ENCODE measurements at regions not wholly inside any gene's neighbourhood (a gene's known extent, or its start where the extent isn't known, plus 50 kb on each side); places are given as distances from the start of the nearest gene placed in this dataset.

DNA sequence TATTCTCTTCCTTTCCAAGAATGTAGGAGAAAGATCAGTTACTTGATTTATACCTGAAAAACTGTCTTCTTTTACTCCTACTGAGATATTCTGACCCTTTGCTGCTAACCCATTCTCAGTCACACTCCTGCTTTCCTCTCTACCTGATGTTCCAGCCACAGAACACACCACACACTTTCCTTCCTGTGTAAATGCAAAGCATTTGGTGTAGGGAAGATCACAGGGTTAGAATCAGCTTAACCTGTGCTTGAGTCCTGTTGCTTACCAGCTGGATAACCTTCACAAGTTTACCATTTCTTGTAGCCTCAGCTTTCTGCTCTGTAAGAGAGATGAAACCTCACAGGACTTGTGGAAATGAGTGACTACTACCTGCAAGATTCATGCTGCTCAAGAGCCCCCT lies 489.8 kb upstream of the GOLIM4 start:
- DNase-seq: no peak
- in situ Hi-C loops (cut with HindIII; ENCODE audit: low pct_ligation_motif_present, low pct_unique_long_range_greater_than_20kb, low sequenced_read_pairs): no loop called here

DNA sequence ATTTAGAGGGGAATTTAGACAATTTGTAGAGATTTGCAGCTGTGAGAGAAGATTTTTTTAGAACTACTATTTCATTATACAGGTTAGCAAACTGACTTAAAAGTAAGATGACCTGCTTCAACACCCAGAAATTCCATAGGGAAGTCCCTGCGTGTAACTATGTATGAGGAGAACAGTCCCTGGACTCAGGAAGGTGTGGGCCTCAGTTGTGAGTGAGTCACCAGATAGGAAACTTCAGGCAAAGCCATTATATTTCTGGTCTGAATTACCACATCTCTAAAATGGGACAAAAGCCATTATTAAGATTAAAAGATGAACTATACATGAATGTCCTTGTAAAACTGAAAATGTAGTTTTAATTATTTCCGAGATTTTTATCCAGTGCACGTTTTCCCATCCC lies 488.3 kb upstream of the GOLIM4 start:
- in situ Hi-C loops (cut with HindIII; ENCODE audit: low pct_ligation_motif_present, low pct_unique_long_range_greater_than_20kb, low sequenced_read_pairs): no loop called here
- no peak for DNase-seq

DNA sequence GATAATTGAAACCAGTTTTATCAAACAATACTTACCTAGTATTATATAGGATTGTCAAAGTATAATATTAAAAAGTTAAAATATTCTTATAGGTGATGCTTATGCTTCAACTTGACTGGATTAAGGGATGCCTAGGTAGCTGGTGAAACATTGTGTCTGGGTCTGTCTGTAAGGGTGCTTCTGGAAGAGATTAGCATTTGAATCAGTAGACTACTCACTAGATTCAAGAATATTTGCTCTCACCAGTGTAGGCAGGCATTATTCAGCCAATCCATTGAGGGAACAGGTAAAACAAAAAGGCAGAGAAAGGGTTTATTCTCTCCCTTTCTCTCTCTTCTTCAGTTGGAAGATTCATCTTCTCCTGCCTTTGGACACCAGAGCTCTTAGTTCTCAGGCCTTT lies 486.8 kb upstream of the GOLIM4 start:
- DNase-seq: no peak
- in situ Hi-C loops (cut with HindIII; ENCODE audit: low pct_ligation_motif_present, low pct_unique_long_range_greater_than_20kb, low sequenced_read_pairs): no loop called here

DNA sequence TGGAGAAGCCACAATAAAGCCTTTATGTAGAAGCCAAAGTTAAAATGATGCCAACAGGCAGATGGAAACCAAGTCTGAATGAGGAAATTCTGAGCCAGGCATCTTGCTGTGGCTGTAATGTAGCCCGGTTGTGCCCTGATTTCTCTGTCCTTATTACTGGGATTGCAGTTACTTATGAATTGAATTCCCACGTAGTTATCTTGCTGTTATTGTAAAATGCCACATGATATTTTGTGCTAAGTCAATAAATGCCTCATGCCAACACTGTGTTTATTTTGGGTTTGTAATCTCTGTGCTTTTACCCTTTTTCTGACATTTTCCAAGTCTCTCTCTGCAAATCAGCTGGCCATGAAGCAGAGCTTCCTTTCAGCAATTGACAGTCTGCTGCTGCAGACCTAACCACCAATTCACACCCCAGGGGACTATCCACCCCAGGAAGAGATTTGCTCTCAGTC lies 486.1 kb upstream of the GOLIM4 start:
- in situ Hi-C loops (cut with HindIII; ENCODE audit: low pct_ligation_motif_present, low pct_unique_long_range_greater_than_20kb, low sequenced_read_pairs): no loop called here
- no peak for DNase-seq

DNA sequence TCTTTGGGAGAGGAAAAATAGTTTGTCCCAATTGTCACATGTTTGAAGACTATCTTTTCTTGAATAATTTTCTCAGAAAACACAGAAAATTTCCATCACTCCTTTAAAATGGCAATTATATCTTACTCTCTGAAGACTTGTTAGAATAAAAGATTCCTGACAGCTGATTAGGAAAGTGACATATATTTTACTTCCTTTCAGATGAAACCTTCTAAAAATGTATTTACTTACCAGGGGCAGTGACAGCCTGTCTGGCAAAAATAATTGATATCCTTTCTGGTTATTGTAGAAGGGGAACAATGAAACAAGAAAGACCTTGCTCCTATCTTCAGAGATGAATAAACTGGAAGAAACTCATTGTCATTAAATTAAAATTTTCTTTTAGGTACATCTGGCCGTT lies 483.3 kb upstream of the GOLIM4 start:
- in situ Hi-C loops (cut with HindIII; ENCODE audit: low pct_ligation_motif_present, low pct_unique_long_range_greater_than_20kb, low sequenced_read_pairs): no loop called here
- no peak for DNase-seq

DNA sequence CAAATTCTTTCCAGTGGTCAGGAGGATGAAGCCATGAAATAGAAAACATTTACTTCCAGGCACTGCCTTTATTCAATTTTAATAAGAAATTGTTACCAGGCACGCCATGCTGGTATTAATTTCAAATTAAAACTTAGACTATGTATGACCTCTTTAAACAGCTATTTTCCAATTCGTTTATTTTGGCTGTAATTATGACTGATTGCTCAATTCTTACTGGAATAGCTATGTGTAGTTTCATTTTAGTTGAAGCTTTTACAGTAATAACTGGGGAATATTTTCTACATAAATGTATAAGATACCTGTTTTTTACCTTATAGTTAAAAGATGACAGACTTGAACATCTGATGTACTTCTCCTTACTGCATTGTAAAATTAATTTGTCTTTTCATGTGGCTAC lies 480.0 kb upstream of the GOLIM4 start:
- in situ Hi-C loops (cut with HindIII; ENCODE audit: low pct_ligation_motif_present, low pct_unique_long_range_greater_than_20kb, low sequenced_read_pairs): no loop called here
- no peak for DNase-seq

DNA sequence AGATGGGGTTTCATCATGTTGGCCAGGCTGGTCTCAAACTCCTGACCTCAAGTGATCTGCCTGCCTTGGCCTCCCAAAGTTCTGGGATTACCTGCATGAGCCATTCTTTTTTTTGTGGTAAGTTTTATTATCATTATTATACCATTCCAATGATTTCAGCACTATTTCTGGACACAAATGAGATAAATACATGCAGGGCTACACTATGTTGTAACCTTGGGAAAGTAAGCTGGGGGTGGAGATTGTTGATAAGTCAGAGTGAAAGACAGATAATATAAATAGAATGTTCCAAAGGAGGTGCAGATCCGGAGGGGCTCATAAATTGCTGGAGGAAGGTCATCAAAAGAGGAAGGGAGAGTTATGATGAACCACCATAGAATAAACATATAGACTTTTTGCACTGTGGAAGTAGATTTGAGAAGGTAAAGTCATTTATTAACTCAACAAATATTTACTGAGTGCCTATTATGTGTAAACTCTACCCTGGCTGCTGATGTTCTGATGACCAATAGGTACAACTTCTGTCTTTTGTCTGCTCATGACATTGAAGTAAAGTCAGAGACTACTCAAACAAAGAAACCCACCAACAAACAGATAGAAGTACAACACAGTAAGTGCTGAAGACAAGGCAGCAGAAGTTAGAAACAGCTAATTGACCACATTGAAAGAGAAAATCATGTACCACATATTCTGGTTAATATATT lies 478.9 kb upstream of the GOLIM4 start:
- DNase-seq: no peak
- in situ Hi-C loops (cut with HindIII; ENCODE audit: low pct_ligation_motif_present, low pct_unique_long_range_greater_than_20kb, low sequenced_read_pairs): no loop called here

DNA sequence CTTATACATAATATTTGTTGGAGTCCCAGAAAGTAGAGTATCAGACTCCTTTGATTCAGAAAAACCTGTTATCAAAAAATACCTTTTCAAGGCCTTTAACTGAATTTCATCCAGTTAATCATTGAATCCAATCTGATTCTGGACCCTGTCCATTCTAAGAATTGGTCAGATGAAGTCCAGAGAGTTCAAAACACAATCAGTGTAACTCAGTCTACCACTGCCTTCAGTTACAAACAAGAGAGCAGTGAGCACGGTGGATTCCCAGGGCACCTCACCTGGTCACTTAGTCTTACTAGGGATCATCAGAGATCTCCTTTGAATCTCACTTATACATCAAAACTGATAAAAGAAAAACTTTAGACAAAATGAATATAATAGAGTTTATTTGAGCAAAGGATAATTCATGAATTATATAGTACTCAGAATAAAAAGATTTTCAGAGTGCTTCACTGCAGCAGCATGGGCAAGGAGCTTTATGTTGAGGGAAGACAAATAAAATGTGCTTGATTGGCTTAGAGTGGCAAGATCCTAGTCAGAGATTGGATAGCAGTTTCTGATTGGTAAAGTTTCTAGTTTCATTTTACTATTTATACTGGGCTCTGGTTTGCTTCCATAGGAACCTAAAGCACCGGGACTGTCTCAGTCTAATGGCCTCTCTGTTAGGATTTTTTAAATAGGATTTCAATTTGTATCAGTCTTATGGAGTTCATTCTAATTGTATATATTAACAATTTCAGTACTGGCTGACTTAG lies 474.9 kb upstream of the GOLIM4 start:
- DNase-seq: no peak
- in situ Hi-C loops (cut with HindIII; ENCODE audit: low pct_ligation_motif_present, low pct_unique_long_range_greater_than_20kb, low sequenced_read_pairs): no loop called here

DNA sequence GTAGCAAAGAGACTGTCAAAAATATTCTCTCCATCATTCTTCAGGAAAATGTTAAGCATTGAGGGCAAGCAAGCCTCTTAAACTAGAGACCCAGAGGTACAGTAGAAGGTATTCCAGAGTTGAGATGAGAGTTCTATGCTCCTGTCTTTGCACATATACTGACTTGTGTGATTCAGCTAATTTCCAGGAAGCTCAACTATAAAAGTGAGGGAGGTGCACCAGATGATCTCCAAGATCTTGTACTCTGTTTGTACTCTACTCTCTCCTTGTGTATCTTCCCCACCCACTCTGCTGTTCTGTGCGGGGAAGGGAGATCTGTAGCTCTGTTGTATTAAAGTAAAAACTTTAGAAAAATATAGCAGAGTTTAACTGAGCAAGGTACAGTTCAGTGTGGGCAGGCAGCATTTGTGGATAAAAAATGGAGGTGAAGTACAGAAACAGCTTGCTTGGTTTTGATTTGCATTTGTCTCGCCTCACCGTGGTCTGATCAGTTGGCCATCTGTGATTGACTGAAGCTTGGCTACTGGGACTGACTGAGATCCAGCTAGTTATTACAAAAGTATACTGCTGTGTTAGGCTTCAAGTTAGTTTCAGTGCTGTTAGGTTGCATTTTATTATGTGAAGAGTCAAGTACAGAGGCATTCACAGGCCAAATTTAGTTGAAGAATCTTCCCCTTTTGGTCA lies 463.1 kb upstream of the GOLIM4 start:
- DNase-seq: no peak
- in situ Hi-C loops (cut with HindIII; ENCODE audit: low pct_ligation_motif_present, low pct_unique_long_range_greater_than_20kb, low sequenced_read_pairs): no loop called here

DNA sequence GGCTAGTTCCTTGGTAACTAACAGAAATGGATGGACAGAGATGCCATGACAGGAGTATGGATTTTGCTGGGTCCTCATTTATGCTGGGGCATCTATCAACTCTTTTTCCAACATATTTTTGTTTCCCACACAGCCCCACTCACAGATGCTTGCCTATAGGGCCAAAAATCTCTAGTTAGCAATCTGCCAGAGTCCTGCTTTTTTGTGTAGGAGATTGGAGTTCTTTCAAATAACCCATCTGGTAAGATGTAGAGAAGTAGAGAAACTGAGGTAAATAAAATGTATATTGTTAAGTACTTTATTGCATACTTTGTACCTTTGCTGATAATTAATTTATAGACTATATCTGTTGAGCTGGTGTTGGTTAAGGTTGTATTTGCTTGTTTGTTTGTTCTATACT lies 456.5 kb upstream of the GOLIM4 start:
- DNase-seq: no peak
- in situ Hi-C loops (cut with HindIII; ENCODE audit: low pct_ligation_motif_present, low pct_unique_long_range_greater_than_20kb, low sequenced_read_pairs): no loop called here

DNA sequence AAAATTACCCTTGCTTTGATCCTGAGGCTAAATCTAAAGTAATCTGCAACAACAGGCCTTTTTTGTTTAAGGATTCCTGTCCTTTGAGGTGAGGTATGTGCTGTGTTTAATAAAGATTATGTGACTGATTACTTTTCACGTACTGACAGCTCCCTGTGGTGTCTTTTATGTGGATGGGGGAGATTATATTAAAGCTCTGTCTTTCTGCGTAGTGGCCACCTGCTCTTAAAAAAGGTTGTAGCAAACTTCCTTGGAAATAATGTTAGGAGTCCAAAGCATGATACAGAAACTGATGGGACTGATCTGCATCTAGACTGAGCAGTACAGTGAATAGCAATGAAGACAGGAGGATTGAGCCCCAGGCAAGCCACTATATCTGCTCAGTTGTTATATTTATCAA lies 453.0 kb upstream of the GOLIM4 start:
- in situ Hi-C loops (cut with HindIII; ENCODE audit: low pct_ligation_motif_present, low pct_unique_long_range_greater_than_20kb, low sequenced_read_pairs): no loop called here

DNA sequence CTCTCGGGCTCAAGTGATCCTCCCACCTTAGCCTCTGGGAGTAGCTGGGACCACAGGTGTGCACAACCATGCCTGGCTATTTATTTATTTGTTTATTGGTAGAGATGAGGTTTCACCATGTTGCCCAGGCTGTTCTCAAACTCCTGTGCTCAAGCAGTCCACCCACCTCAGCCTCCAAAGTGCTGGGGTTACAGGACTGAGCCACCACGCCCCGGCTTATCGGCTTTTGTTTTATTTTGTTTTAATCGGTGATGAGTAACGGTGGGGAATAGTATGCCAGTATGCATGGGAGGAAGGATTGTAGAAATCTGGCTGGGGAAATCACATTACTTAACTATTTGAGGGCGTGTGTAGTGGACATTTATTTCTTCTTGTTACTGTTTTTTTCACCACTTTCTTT lies 451.0 kb upstream of the GOLIM4 start:
- DNase-seq: no peak
- in situ Hi-C loops (cut with HindIII; ENCODE audit: low pct_ligation_motif_present, low pct_unique_long_range_greater_than_20kb, low sequenced_read_pairs): no loop called here

More for the DNA sequence above, 453.0 kb upstream of the GOLIM4 start:
- DNase-seq: no peak

DNA sequence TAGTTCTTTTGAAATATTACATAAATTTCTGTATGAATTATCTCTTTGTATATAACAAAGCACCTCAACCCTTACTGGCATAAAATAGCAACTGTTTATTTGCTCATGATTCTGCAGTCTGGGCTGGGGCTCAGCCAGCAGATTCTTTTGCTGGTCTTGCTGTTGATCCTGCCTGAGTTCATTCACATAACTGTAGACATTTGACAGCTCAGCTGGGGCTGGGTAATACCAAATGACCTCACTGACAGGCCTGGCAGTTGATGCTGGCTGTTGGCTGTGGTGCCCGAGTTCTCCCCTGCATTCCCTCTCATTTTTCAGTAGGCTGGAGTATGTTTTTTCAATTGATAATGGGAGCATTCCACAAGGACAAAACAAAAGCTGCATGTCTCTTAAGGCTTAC lies 449.9 kb upstream of the GOLIM4 start:
- in situ Hi-C loops (cut with HindIII; ENCODE audit: low pct_ligation_motif_present, low pct_unique_long_range_greater_than_20kb, low sequenced_read_pairs): no loop called here
- no peak for DNase-seq

DNA sequence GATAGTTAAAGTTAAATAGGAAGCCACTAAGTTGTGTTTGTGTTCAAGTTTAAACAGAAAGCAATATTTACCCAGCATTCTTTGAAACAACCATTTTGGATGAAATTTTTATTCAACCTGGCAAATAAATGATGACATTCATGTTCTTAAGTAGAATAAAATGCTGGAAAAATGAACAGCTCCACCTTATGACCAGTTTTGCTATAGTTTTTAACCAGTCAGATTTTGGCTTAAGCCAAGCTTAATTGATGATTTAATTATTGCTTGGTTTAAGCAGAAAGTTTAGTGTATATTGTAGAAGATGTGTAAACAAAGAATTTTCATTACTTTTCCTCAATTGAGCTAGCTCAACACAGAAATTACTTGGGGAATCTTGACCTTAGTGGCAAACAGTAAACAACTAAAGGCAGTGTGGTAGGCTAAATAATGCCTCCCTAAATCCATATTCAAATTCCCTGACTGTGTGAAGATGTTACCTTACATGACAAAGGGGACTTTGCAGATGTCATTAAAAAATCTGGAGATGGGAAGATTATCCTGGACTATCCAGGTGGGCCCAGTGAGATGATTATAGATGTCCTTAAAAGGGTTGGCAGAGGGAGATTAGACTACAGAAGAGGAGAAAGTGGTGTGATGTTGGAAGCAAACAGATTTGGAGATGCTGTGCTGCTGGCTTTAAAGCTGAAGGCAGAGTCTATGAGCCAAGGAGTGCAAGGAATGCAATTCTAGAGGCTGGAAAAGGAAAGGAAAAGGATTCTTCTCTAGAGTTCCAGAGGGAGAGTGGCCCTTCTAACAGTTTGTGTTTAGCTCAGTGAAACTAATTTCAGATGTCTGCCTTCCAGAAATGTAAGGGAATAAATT lies 448.6 kb upstream of the GOLIM4 start:
- no peak for DNase-seq
- in situ Hi-C loops (cut with HindIII; ENCODE audit: low pct_ligation_motif_present, low pct_unique_long_range_greater_than_20kb, low sequenced_read_pairs): no loop called here

DNA sequence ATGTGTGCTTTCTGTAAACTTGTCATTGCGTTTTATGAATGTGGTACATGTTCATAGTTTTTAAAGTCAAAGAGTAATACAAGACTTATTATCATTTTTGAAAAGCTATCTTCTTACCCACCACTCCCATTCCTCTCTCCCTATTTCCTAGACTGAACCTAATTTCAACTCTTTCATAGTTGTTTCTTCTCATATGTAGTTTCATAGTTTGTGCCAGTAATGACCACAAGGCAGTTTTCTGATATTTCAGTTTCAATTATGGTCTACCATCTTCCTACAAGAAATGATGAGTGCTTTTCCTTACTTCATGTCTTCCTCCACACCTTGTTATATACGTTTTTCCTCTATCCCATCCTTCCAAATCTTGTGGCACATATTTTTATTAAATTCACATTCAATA lies 445.0 kb upstream of the GOLIM4 start:
- in situ Hi-C loops (cut with HindIII; ENCODE audit: low pct_ligation_motif_present, low pct_unique_long_range_greater_than_20kb, low sequenced_read_pairs): no loop called here
- DNase-seq: no peak

DNA sequence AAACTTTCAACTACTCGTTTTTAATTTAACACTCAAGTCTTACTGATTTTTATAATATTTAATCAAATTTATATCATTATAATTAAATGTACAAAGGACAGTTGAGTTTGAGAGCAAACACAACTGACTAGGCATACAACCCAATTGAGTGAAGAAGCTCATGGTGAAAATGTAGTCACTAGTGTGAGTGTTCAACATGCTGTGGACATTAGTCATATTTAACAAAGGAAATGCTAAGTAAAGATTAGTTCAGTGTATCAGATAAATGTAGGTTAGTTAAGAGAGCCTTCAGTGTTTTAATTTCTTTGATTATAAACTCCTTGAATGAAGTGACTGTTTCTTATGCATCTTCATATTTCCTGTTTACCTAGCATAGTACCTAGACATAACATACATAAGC lies 444.2 kb upstream of the GOLIM4 start:
- no peak for DNase-seq
- in situ Hi-C loops (cut with HindIII; ENCODE audit: low pct_ligation_motif_present, low pct_unique_long_range_greater_than_20kb, low sequenced_read_pairs): no loop called here

DNA sequence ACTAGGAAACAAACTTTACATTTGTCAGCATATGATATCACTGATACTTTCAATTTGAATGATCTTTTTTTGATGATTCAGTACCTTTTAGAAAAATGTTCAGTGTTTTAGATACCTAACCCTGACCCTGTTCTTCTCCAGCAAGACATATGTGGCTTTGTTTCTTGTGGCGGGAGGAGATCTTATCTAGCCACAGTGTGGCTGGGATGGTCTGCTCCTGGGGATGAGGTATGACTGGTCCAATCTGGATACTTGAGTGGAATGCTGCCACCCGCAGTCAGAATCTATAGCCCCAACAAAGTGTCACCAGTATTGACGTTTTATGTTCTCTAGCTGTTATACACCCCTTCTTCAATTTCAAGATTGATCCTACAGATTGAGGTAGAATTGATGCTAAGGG lies 439.0 kb upstream of the GOLIM4 start:
- DNase-seq: no peak
- in situ Hi-C loops (cut with HindIII; ENCODE audit: low pct_ligation_motif_present, low pct_unique_long_range_greater_than_20kb, low sequenced_read_pairs): no loop called here

DNA sequence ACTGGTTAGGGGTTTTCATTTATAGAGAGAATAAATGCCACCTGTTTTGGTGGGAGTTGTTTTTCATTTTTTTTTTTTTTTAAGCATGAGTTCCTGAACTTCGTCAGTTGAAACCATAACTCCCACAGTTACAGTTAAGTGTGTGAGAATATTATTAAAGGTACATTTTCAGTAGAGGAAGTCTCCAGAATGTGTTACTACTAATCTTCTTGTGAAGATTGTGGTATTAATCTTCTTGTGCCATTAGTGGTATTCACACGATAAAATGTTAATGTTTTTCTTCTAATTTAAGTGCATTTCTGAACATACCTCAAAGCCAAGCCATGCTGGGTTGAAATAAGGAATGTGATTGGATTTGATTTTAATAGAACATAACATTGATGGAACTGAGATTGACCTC lies 437.9 kb upstream of the GOLIM4 start:
- in situ Hi-C loops (cut with HindIII; ENCODE audit: low pct_ligation_motif_present, low pct_unique_long_range_greater_than_20kb, low sequenced_read_pairs): no loop called here
- no peak for DNase-seq

DNA sequence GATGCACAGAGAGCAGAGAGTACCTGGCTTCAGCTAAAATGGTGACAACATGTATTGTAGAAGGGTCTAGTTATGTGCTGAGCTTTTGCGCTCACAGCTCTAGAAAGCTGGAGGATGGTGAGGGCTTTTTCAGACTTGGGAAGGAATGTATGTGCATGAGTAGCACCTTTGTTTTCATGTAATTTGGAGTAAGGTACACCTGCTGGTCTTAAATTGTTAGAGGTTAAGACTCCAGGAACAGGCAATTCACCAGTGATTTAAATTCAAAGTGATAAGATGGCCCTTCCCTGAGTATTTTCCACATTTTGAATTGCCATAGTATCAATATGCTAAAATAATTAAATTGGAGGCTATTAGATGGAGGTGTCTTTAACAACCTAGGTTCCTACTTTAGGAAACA lies 436.4 kb upstream of the GOLIM4 start:
- in situ Hi-C loops (cut with HindIII; ENCODE audit: low pct_ligation_motif_present, low pct_unique_long_range_greater_than_20kb, low sequenced_read_pairs): no loop called here

More for the DNA sequence above, 436.4 kb upstream of the GOLIM4 start:
- DNase-seq: no peak

Measured in ACHN (cell line).